GM21619 (cell line): ENCODE measurements at regions not wholly inside any gene's neighbourhood (a gene's known extent, or its start where the extent isn't known, plus 50 kb on each side); places are given as distances from the start of the nearest gene placed in this dataset.
"Not testable (repeated sequence)": the region's sequence is repeated elsewhere in the genome, so short reads cannot be mapped to it uniquely, and the experiment has no call there.

Source experiments
- ATAC-seq: cut with Tn5 transposase; IDR thresholded peaks from one replicate; pipeline ENCODE4 v1.9.1; 2021; ENCODE audit not compliant: unreplicated experiment

- ATAC-seq = not testable (repeated sequence)
Measured at GRCh38 chr7:65613644-65614289, 240.1 kb downstream of the ZNF92 start.

- ATAC-seq = not testable (repeated sequence)
Measured at GRCh38 chr7:65616111-65616510, 242.5 kb downstream of the ZNF92 start.

GRCh38 chr7:65620216-65620615, 246.6 kb downstream of the ZNF92 start:
- not testable (repeated sequence) for ATAC-seq

DNA sequence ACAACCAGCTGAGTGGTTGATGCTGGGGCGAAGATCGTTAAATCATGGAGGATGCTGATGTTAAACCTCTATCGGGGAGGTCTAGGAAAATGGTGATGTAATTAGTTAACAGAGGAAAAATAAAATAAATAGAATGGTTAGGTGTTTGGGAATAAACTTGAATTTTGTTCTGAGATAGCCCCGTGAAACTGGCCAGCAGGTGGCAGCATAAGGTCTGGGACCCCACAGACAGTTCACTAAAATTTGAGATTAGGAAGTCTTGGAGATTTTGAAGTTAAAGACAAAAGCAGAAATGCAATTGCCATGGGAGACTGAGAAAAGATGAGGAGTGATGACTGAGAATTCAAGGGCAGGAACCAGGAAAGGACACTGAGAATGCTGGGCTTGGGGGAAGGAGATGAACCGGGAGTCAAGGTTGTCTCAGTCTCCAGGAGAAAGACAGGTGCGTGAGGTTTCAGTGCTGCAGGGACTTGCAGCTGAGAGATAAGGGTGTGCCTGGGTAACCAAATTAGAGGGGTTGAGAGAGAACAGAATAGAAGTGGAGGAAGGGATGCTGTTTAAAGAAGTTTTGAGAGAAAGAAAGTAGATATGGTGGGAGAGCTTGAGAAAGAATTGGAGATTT, 248.0 kb downstream of the ZNF92 start:
- not testable (repeated sequence) for ATAC-seq

DNA sequence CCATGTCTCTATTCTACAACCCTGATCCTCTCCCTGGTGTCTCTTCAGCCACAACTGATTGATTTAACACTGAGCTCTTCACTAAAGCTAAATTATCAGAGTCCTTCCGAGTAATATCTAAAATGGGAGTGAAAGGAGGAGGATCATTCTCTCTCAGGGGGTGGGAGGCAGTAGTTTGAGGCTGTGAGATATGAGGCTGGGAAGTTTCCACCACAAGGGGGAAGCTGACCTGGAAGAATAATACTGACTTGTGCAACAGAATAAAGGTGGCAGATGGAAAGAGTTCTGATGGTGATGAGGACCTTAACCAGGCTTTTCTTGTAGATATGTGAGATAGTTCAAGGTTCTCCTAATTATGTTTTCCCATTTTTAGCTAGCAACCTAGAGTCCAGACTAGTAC, 241.6 kb upstream of the VKORC1L1 start:
- not testable (repeated sequence) for ATAC-seq

DNA sequence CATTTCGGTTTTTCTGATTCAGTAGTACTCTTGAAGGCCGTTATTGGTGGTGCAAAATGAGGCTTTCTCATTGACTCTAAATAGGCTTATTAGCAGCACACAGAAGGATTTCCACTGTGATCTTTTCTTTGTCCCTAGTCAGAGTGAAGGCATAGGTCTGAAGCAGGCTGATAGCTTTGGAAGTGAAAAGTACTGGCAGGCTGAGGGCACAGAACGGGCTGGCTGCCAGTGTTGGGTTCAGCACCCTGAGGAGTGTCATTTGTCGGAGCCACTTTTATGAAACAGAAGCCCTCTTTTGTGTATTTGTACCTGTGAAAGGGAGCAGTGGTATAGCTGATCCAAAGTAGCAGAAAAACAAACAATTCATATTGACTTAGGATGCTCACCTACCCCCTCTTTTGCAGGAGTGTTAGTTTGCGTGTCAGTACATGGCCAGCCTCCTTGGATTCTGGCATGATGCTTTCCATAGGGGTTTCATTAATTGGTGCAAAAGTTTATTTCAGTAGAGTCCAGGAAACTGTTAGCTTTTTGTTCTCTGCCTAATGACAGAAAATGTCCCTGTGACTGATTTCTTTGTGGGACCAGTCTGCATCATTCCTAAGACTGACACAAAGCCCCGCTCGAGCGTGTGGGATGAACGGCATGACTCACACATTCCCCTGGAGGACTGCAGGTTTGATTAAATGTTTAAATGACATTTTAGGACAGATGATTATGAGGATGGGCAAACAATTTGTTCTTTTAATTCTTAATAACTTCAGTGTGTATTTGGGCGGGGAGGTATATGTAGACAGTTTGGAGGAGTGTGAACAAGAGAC, 239.1 kb upstream of the VKORC1L1 start:
- not testable (repeated sequence) for ATAC-seq

- ATAC-seq = not testable (repeated sequence)
Measured at GRCh38 chr7:65638918-65639317, 234.0 kb upstream of the VKORC1L1 start.

- ATAC-seq = not testable (repeated sequence)
Measured at GRCh38 chr7:65639717-65640116, 233.2 kb upstream of the VKORC1L1 start.

- not testable (repeated sequence) for ATAC-seq
Measured at GRCh38 chr7:65643498-65643897, 229.4 kb upstream of the VKORC1L1 start.

DNA sequence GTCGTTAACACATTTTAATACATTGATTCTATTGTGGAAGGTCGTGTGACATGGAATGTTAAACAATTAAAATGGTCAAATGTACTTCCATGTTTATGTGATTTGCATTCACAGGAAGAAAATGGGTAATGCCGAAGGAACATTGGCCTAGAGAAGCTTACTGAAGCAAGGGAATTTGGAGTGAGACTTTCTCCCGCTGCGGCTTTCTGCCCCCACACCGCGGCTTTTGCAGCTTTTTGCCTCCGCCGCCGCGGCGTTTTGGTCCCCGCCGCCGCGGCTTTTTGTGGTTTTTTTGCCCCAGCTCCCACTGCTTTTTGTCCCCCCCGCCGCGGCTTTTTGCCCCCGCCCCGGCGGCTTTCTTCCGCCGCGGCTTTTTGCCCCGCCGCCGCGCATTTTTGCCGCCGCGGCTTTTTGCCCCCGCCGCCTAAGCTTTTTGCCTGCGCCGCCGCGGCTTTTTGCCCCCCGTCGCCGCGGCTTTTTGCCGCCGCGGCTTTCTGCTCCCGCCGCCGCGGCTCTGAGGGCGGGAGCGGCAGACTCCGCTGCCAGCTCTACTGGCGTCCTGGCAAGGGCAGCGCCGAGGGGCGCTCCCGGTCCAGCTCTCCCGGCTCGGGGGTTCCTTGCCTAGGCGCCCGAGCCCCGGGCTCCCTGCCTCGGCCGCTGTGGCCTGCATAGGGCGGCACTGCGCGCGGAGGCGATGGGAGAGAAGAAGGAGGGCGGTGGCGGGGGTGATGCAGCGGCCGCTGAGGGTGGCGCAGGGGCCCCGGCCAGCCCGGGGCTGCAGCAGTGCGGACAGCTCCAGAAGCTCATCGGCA, 225.5 kb upstream of the VKORC1L1 start:
- not testable (repeated sequence) for ATAC-seq

DNA sequence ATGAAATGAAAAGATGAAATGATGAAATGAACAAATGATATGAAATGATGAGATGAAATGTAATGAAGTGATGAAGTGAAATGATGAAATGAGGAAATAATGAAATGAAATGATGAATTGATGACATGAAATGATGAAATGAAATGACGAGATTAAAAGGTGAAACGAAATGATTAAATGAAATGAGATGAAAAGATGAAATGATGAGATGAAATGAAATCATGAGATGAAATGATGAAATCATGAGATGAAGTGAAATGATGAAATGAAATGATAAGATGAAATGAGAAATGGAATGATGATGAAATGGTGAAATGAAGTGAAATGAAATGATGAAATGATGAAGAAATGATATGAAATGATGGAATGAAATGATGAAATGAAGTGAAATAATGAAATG, 221.7 kb upstream of the VKORC1L1 start:
- ATAC-seq = not testable (repeated sequence)

GRCh38 chr7:65651826-65652592, 220.9 kb upstream of the VKORC1L1 start:
- ATAC-seq = not testable (repeated sequence)

GRCh38 chr7:65652669-65653068, 220.2 kb upstream of the VKORC1L1 start:
- ATAC-seq = not testable (repeated sequence)

DNA sequence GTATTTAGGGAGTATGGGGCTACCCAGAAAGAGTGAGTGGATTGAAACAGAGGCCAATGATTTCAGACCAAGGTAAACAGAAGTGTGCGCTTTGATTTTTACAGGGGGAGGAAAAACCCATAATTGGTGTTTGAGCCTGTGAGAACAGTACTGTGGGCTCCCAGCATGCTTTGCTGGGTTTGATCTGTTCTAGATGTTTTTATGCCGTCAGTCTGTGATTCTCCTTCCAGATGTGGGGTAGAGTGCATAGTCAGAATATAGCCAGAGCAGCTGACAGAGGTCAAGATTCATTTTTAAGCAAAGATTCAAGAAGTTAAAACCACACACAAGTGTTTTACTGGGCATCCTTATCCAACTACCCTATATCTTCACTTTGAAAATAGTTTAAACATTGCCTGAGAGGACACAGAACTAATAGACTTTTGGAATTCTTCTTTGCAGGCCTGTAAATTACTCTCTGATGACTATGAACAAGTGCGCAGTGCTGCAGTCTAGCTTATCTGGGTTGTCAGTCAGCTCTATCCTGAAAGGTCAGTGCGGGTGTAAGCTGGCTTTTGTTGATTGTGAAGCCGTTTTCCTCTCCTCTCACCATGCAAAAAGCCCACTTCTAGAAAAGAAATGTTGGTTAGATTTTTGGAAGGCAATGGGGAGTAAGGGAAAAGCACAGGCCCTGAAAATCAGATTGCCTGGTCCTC, 216.2 kb upstream of the VKORC1L1 start:
- not testable (repeated sequence) for ATAC-seq

- not testable (repeated sequence) for ATAC-seq
Measured at GRCh38 chr7:65683362-65683761, 189.5 kb upstream of the VKORC1L1 start.

DNA sequence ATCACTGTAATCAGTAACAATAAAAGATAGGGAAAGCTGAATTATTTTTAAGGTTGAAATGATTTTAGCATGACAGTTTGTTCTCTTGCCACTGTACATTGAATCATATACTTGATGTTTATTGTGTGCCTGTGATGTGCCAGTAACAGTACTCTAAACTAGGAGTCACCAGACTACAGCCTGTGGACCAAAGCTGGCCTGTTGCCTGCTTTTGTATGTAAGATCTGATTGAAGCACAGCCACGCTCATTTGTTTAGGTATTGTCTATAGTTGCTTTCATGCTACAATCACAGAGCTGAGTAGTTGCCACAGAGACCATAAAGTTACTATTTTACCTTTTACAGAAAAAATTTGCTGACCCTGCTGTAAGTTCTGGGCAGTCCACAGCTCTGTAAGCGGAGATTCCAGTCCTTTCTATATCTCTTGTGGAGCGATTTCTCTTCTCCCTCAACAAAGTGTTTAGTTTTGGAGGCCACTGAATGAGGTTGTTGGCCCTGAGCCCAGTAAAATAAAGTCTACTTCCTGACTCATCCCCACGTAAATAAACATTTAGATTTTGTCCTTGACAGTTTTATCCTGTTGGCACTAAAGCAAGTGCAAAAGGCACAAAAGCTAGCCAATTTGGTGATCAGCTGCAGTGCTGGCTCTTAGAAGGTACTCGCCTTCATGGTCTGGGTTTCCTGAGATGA, 173.7 kb upstream of the VKORC1L1 start:
- not testable (repeated sequence) for ATAC-seq

DNA sequence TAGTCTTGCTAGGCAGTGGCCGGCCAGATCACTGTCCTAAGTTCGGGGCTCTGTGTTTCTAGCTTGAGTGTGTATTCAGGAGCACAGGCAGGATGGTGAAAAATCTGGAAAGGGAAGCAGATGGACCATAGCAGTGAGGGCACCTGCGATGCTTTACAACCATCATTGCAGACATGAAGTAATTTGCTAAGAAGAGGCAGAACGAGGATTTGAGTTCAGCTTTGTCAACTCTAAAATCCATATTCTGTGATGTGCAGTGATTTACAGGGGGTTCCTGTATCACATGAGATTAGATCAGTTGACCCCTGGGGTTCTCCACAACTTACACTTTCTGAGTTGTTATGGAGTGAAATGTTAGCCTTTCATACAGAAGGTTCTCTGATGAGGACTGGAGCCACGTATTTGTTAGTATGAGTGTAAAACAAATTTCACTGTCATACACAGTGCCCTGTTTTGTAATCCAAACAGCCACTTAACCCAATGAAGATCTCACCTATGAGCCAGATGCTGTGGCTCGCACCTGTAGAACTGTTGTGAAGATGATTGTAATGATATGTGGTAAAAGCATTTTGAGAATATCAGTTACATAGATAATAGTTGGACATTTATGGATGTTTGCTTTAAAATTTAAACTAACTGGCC, 173.0 kb upstream of the VKORC1L1 start:
- ATAC-seq = not testable (repeated sequence)

DNA sequence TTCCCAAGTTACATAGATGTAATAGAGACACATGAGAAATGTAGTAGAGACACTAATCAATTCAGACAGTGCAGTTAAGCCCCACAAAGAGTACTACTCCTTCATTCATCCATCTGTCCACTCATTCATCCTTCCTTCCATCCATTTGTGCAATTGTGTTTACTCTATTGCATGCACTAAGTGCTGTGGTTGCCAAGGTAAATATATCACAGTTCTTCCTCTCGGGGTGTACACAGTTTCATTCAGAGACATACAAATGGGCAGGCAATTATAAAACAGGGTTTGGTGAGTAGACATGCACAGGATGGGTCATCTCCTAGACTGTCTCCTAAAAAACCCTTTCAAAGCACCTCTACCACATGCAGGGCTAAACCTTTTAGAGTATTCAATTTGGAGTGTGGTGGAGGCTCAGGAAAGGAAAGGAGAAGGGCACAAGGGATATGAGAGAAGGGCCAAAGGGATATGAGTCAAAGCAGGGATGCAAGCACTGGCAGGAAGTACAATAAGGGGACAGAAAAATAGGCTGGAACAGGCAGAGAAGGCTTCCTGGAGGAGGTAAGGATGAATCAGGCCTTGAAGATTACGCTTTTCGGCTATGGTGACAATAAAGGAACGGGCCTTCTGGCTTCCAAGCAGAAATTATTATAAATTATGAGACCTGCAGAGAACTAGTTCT, 153.6 kb upstream of the VKORC1L1 start:
- not testable (repeated sequence) for ATAC-seq
